HFFc6 (cell line): ENCODE measurements at regions not wholly inside any gene's neighbourhood (a gene's known extent, or its start where the extent isn't known, plus 50 kb on each side); places are given as distances from the start of the nearest gene placed in this dataset.

Experiments used
- DNase-seq: peaks from one replicate; pipeline ENCODE4 v3.0.0-alpha.2; 2018
- H3K27ac Mint-ChIP-seq: 2 replicates; pipeline ENCODE4 v1.8.0; 2020; ENCODE audit warnings: mild to moderate bottlenecking, mixed read lengths
- H3K27me3 Mint-ChIP-seq: 2 replicates; pipeline ENCODE4 v1.8.0; 2021; ENCODE audit warnings: mild to moderate bottlenecking, moderate library complexity, mixed read lengths; ENCODE audit not compliant: insufficient read depth
- H3K36me3 Mint-ChIP-seq: 2 replicates; pipeline ENCODE4 v1.8.0; 2021; ENCODE audit warnings: low read depth, mixed read lengths
- H3K4me1 Mint-ChIP-seq: 2 replicates; pipeline ENCODE4 v1.8.0; 2020; ENCODE audit warnings: low read depth, mixed read lengths
- H3K4me3 Mint-ChIP-seq: 2 replicates; pipeline ENCODE4 v1.8.0; 2020; ENCODE audit warnings: mild to moderate bottlenecking, moderate library complexity, mixed read lengths
- H3K9me3 Mint-ChIP-seq: 2 replicates; pipeline ENCODE4 v1.8.0; 2020; ENCODE audit warnings: mild to moderate bottlenecking, mixed read lengths
- CTCF ChIP-seq: fragments of 200-600 bp; sonication (generic); IDR thresholded peaks from 2 replicates; pipeline ENCODE4 v1.5.0; 2021; ENCODE audit warnings: antibody characterized with exemption, mild to moderate bottlenecking

- no peak for TF ChIP-seq CTCF
- no peak for DNase-seq
- no peaks in the 10 kb centered on the region for H3K4me1 Mint-ChIP-seq
- H3K9me3 Mint-ChIP-seq, result peaks cover 45% of the 10 kb centered on the region
- H3K4me3 Mint-ChIP-seq, result no peak overlapping the region
- H3K27ac Mint-ChIP-seq, result no peak overlapping the region
- H3K27me3 Mint-ChIP-seq, result peaks cover 8% of the 10 kb centered on the region; the same call in 1 of the 2 replicates
- peaks cover 5% of the 10 kb centered on the region; the same call in 1 of the 2 replicates for H3K36me3 Mint-ChIP-seq
Measured at GRCh38 chr20:60948224-60948623, 303.8 kb upstream of the CDH4 start.

DNA sequence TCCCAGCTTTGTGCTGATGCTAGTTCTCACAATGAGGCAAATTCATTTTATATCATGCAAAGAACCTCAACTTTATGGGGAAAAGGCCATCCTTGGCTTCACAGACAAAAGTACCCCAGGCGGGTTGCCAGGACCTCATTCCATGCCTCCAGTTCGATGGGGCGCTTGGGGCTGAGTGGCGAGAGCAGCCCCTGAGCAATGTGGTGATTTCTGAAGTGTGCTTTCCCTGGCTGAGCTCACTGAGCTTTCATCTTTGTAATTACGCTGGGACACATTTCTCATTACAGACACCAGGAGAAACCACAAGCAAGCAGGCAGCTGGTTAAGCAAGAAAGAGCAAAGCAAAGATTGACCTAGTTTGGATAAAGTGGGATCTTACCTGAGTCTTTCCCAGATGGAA is 301.5 kb upstream of the CDH4 start:
- no peaks in the 10 kb centered on the region for H3K4me1 Mint-ChIP-seq
- no peak overlapping the region for H3K27ac Mint-ChIP-seq
- H3K27me3 Mint-ChIP-seq, result peaks cover 8% of the 10 kb centered on the region; the same call in 1 of the 2 replicates
- peaks cover 54% of the 10 kb centered on the region for H3K9me3 Mint-ChIP-seq
- no peak for DNase-seq
- peaks cover 5% of the 10 kb centered on the region; the same call in 1 of the 2 replicates for H3K36me3 Mint-ChIP-seq
- H3K4me3 Mint-ChIP-seq, result no peak overlapping the region
- no peak for TF ChIP-seq CTCF

GRCh38 chr20:60950974-60951373 is 301.1 kb upstream of the CDH4 start:
- Mint-ChIP-seq H3K27me3 (peaks cover 8% of the 10 kb centered on the region; the same call in 1 of the 2 replicates), H3K4me1 (no peaks in the 10 kb centered on the region), H3K9me3 (peaks cover 53% of the 10 kb centered on the region), H3K4me3 (no peak overlapping the region), H3K36me3 (peaks cover 5% of the 10 kb centered on the region; the same call in 1 of the 2 replicates), H3K27ac (no peak overlapping the region)
- DNase-seq, result no peak
- no peak for TF ChIP-seq CTCF

- peaks cover 8% of the 10 kb centered on the region; the same call in 1 of the 2 replicates for H3K27me3 Mint-ChIP-seq
- no peak overlapping the region for H3K27ac Mint-ChIP-seq
- peaks cover 5% of the 10 kb centered on the region; the same call in 1 of the 2 replicates for H3K36me3 Mint-ChIP-seq
- DNase-seq, result no peak
- H3K9me3 Mint-ChIP-seq, result peaks cover 56% of the 10 kb centered on the region
- no peak overlapping the region for H3K4me3 Mint-ChIP-seq
- TF ChIP-seq CTCF, result no peak
- H3K4me1 Mint-ChIP-seq, result no peaks in the 10 kb centered on the region
Measured at GRCh38 chr20:60952861-60953260, 299.2 kb upstream of the CDH4 start.

DNA sequence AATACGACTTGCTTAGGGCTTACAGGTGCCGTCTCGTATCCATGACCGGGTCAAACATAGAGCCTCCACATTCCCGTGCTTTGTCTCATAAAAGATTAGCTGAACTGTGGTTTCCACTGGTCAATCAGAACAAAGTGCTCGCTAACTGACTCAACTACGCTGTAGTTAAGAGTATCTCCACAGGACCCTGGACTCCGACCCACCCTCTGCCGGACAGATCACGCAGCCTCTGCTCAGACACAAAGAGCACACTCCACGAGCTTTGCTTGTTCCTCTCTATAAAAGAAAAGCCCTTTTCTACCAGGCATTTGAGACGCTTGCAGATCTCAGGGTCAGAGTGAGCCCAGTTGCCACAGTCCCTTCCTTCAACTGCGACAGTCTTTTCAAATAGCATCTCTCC is 298.7 kb upstream of the CDH4 start:
- peaks cover 54% of the 10 kb centered on the region for H3K9me3 Mint-ChIP-seq
- H3K27me3 Mint-ChIP-seq, result peaks cover 8% of the 10 kb centered on the region; the same call in 1 of the 2 replicates
- no peak overlapping the region for H3K27ac Mint-ChIP-seq
- no peak for DNase-seq
- no peak overlapping the region for H3K4me3 Mint-ChIP-seq
- no peak for TF ChIP-seq CTCF
- no peaks in the 10 kb centered on the region for H3K4me1 Mint-ChIP-seq
- H3K36me3 Mint-ChIP-seq, result peaks cover 5% of the 10 kb centered on the region; the same call in 1 of the 2 replicates

DNA sequence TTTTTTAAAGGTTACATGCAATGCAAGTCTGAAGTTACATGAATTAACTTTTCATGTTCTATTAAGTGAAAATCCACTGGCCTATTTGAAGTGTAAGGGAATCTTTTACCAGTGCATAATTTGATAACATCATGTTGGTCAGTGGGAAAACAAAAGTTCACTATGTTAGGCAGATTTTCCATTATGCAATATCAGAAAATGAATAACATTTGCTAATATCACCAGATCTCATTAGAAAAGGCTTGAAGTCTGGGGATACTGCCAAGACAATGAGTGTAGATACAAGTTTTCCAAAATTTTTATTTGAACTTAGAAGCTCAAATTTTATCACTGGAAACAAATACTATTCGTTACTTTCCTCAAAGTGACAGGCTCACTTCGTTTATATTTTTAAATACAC is 296.4 kb upstream of the CDH4 start:
- TF ChIP-seq CTCF, result no peak
- no peaks in the 10 kb centered on the region for H3K4me1 Mint-ChIP-seq
- H3K4me3 Mint-ChIP-seq, result no peak overlapping the region
- no peaks in the 10 kb centered on the region; the same call in 1 of the 2 replicates for H3K36me3 Mint-ChIP-seq
- peaks cover 54% of the 10 kb centered on the region for H3K9me3 Mint-ChIP-seq
- H3K27me3 Mint-ChIP-seq, result peaks cover 8% of the 10 kb centered on the region; the same call in 1 of the 2 replicates
- no peak for DNase-seq
- H3K27ac Mint-ChIP-seq, result no peak overlapping the region
